Esophagus squamous epithelium (tissue), 5 donors: ENCODE measurements at regions not wholly inside any gene's neighbourhood (a gene's known extent, or its start where the extent isn't known, plus 50 kb on each side); places are given as distances from the start of the nearest gene placed in this dataset.

Experiments
- DNase-seq: peaks from one replicate; lab custom pipeline; 2025; lab: John Stamatoyannopoulos, UW
- H3K27ac ChIP-seq, 4 donors: fragments of 200-600 bp; sonication (generic); one replicate each; pipeline ENCODE4 v1.5.1; 2016 to 2019; ENCODE audit warnings: mild to moderate bottlenecking in 1 of 4
- H3K27me3 ChIP-seq, 4 donors: fragments of 200-600 bp; sonication (generic); 1 replicate in 3 of 4; 2 replicates in 1 of 4; pipeline versions ENCODE4 v1.5.1 to v1.6.0; 2017 to 2021; ENCODE audit warnings: antibody characterized with exemption in 1 of 4
- H3K36me3 ChIP-seq, 3 donors: fragments of 200-600 bp; sonication (generic); one replicate each; pipeline ENCODE4 v1.5.1; 2016 to 2019
- H3K4me1 ChIP-seq, 3 donors: fragments of 200-600 bp; sonication (generic); one replicate each; pipeline ENCODE4 v1.5.1; 2017 to 2019
- H3K4me3 ChIP-seq, 4 donors: fragments of 200-600 bp; sonication (generic); 1 replicate in 3 of 4; 2 replicates in 1 of 4; pipeline ENCODE4 v1.5.1; 2016 to 2019; ENCODE audit warnings: mild to moderate bottlenecking in 2 of 4, moderate library complexity in 1 of 4
- H3K9me3 ChIP-seq, 3 donors: fragments of 200-600 bp; sonication (generic); one replicate each; pipeline ENCODE4 v1.5.1; 2016 to 2019
- CTCF ChIP-seq, 6 experiments: fragments of 450-650 bp in 4 of 6; fragments of 200-600 bp in 2 of 6; sonication (generic) in 2 of 6; IDR thresholded peaks; one replicate each; pipeline ENCODE4 v1.5.1; 2016 to 2019; ENCODE audit warnings: antibody characterized with exemption in 6 of 6, mild to moderate bottlenecking in 4 of 6, moderate library complexity in 4 of 6
- POLR2A ChIP-seq, 4 donors: fragments of 450-650 bp; IDR thresholded peaks; one replicate each; pipeline ENCODE4 v1.6.1; 2017; ENCODE audit warnings: antibody characterized with exemption in 4 of 4, mild to moderate bottlenecking in 4 of 4, moderate library complexity in 3 of 4
- WGBS, 2 donors: methylation state at CpG; one replicate each; pipeline ENCODE4 v1.1.5; 2018; 5-methylcytosine and 5-hydroxymethylcytosine counted together
- intact Hi-C: fragments of 100-400 bp; cut with DNase I; formaldehyde crosslinking; loops from one replicate; pipeline ENCODE4 v1.15.0; 2022
- donor health status: DM: yes; HTN: yes; CAD: no.

GRCh38 chr14:104472073-104472472, 107.5 kb upstream of the C14orf180 start:
- no peak for TF ChIP-seq CTCF (IDR thresholded peaks at IDR 0.05)
- no peak for TF ChIP-seq POLR2A (IDR thresholded peaks at IDR 0.05)

GRCh38 chr14:104472536-104473243, 106.9 kb upstream of the C14orf180 start:
- no peak for TF ChIP-seq CTCF (IDR thresholded peaks at IDR 0.05)
- DNase-seq, result no peak
- WGBS, 2 donors, result 90 to 91% methylated on average over 3 to 4 of the region's 29 CpGs

More at GRCh38 chr14:104472073-104472472, 107.5 kb upstream of the C14orf180 start:
- no peaks in the 10 kb centered on the region for H3K36me3 ChIP-seq
- no peaks in the 10 kb centered on the region for H3K9me3 ChIP-seq
- 70 to 75% methylated on average over 1 of the region's 1 CpG for WGBS, 2 donors
- intact Hi-C loops, result no loop called here
- H3K4me1 ChIP-seq, result no peaks in the 10 kb centered on the region
- H3K27ac ChIP-seq, result no peak overlapping the region
- no peak overlapping the region for H3K4me3 ChIP-seq
- DNase-seq, result no peak
- H3K27me3 ChIP-seq, result peaks cover 0 to 37% (median 0%) of the 10 kb centered on the region in 4 donors

GRCh38 chr14:104473244-104473565, 106.4 kb upstream of the C14orf180 start:
- WGBS, 2 donors, result 90% methylated on average over 2 of the region's 4 CpGs; no CpG with 5 or more reads in 1 of the 2 donors
- no peak overlapping the region for H3K4me3 ChIP-seq
- H3K27ac ChIP-seq, result no peak overlapping the region
- no peak for DNase-seq
- no peaks in the 10 kb centered on the region for H3K36me3 ChIP-seq
- intact Hi-C loops, result no loop called here
- H3K27me3 ChIP-seq, result peaks cover 0 to 41% (median 0%) of the 10 kb centered on the region in 4 donors
- H3K9me3 ChIP-seq, result no peaks in the 10 kb centered on the region
- H3K4me1 ChIP-seq, result no peaks in the 10 kb centered on the region
- TF ChIP-seq CTCF (IDR thresholded peaks at IDR 0.05), result no peak
- TF ChIP-seq POLR2A (IDR thresholded peaks at IDR 0.05), result no peak

More at GRCh38 chr14:104472536-104473243, 106.9 kb upstream of the C14orf180 start:
- intact Hi-C loops, result no loop called here
- Histone ChIP-seq H3K36me3 (no peaks in the 10 kb centered on the region), H3K27ac (no peak overlapping the region), H3K27me3 (peaks cover 0 to 43% (median 0%) of the 10 kb centered on the region in 4 donors), H3K4me3 (no peak overlapping the region), H3K9me3 (no peaks in the 10 kb centered on the region), H3K4me1 (no peaks in the 10 kb centered on the region)

GRCh38 chr14:104473649-104474494, 105.7 kb upstream of the C14orf180 start:
- no peak for TF ChIP-seq POLR2A (IDR thresholded peaks at IDR 0.05)
- no peak for TF ChIP-seq CTCF (IDR thresholded peaks at IDR 0.05)
- H3K4me1 ChIP-seq, result no peaks in the 10 kb centered on the region
- 70% methylated on average over 17 to 19 of the region's 45 CpGs for WGBS, 2 donors

More at GRCh38 chr14:104473649-104474494, 105.7 kb upstream of the C14orf180 start:
- H3K4me3 ChIP-seq, result no peak overlapping the region
- intact Hi-C loops, result no loop called here
- no peak overlapping the region for H3K27ac ChIP-seq
- DNase-seq, result no peak
- no peaks in the 10 kb centered on the region for H3K36me3 ChIP-seq
- no peaks in the 10 kb centered on the region for H3K9me3 ChIP-seq
- H3K27me3 ChIP-seq, result peaks cover 0 to 43% (median 0%) of the 10 kb centered on the region in 4 donors
